K562 (cell line): ENCODE measurements at regions not wholly inside any gene's neighbourhood (a gene's known extent, or its start where the extent isn't known, plus 50 kb on each side); places are given as distances from the start of the nearest gene placed in this dataset.

ENCODE experiments used
- ATAC-seq: fragments of 200-7000 bp; cut with Tn5 transposase; 3 replicates; pipeline ENCODE4 v1.9.1; 2020; ENCODE audit warnings: moderate library complexity
- BruUV-seq: library from RNA; stranded (reverse); fragments of 400-500 nt; replicated peaks from 2 replicates; lab custom pipeline; 2021; lab: Mats Ljungman, UMichigan
- CTCF ChIA-PET: fragments of 300-600 bp; formaldehyde crosslinking; extraction: SDS; loops from one replicate; lab custom pipeline; 2021; ENCODE audit warnings: low intra/inter-chr PET ratio; lab: Yijun Ruan, JAX
- POLR2A ChIA-PET: fragments of 300-600, 350-650 bp; sonication (Branson Sonifier 250); formaldehyde crosslinking; extraction: SDS; loops from one replicate; lab custom pipeline; 2021; ENCODE audit warnings: antibody characterized with exemption, inconsistent platforms; lab: Yijun Ruan, JAX
- DNase-seq, 4 experiments: peaks; one replicate each; pipeline versions ENCODE4 v3.0.0 to v3.0.0-alpha.2; 2011 to 2018; ENCODE audit warnings: low spot score in 3 of 4, mixed read lengths in 3 of 4; ENCODE audit errors: extremely low read depth in 1 of 4
- FAIRE-seq: peaks from 2 replicates; lab custom pipeline; 2011; peaks lifted over from hg19 to GRCh38; lab: Jason Lieb, UNC
- H2AFZ ChIP-seq: 2 replicates; pipeline ENCODE4 v1.6.0; 2011; ENCODE audit warnings: low read depth, low read length, control low read depth, inconsistent platforms
- H3K27ac ChIP-seq: fragments of 200-600 bp; 3 replicates; pipeline ENCODE4 v1.8.0; 2011; ENCODE audit warnings: low read depth, mild to moderate bottlenecking, control low read depth, inconsistent platforms, low read length, moderate library complexity, mixed read lengths; ENCODE audit errors: extremely low read depth
- H3K27me3 ChIP-seq, 2 experiments: fragments of 300-600 bp in 1 of 2; 2 replicates in 1 of 2; 3 replicates in 1 of 2; pipeline versions ENCODE4 v1.6.0 to v1.8.0; 2011; ENCODE audit warnings: inconsistent platforms in 2 of 2, low read length in 2 of 2, mild to moderate bottlenecking in 1 of 2, mixed read lengths in 1 of 2, moderate library complexity in 1 of 2; ENCODE audit not compliant: control insufficient read depth in 2 of 2, insufficient read depth in 2 of 2
- H3K36me3 ChIP-seq: fragments of 300-600 bp; 3 replicates; pipeline ENCODE4 v1.8.0; 2011; ENCODE audit warnings: mild to moderate bottlenecking, low read length, inconsistent platforms; ENCODE audit not compliant: control insufficient read depth, insufficient read depth
- H3K4me1 ChIP-seq, 2 experiments: fragments of 200-600 bp in 1 of 2; replicated peaks in 1 of 2; 2 replicates in 1 of 2; 3 replicates in 1 of 2; pipeline versions ENCODE4 v1.5.1 to v1.8.0; 2011; ENCODE audit warnings: inconsistent platforms in 2 of 2, low read length in 2 of 2, mild to moderate bottlenecking in 1 of 2, mixed read lengths in 1 of 2, moderate library complexity in 1 of 2; ENCODE audit not compliant: control insufficient read depth in 2 of 2, insufficient read depth in 2 of 2
- H3K4me2 ChIP-seq: 2 replicates; pipeline ENCODE4 v1.6.1; 2011; ENCODE audit warnings: low read length, control low read depth, inconsistent platforms, mixed read lengths; ENCODE audit not compliant: insufficient read depth
- H3K4me3 ChIP-seq: fragments of 200-600 bp; sonication (generic), shearing (Covaris generic); 2 replicates; pipeline ENCODE4 v1.5.1; 2016; ENCODE audit warnings: control low read depth, inconsistent platforms
- H3K79me2 ChIP-seq: fragments of 200-600 bp; 3 replicates; pipeline ENCODE4 v1.8.0; 2011; ENCODE audit warnings: low read length, inconsistent platforms; ENCODE audit not compliant: control insufficient read depth, insufficient read depth
- H3K9ac ChIP-seq, 2 experiments: 2 replicates each; pipeline versions ENCODE4 v1.6.0 to v1.6.1; 2011; ENCODE audit warnings: low read depth in 2 of 2, low read length in 2 of 2, control low read depth in 1 of 2, inconsistent platforms in 1 of 2, mild to moderate bottlenecking in 1 of 2, mixed read lengths in 1 of 2; ENCODE audit not compliant: insufficient read depth in 1 of 2
- H3K9me1 ChIP-seq: one replicate; pipeline ENCODE4 v1.6.0; 2011; ENCODE audit warnings: inconsistent platforms, mild to moderate bottlenecking, low read length, moderate library complexity; ENCODE audit not compliant: control insufficient read depth, insufficient read depth
- H3K9me3 ChIP-seq: replicated peaks from 2 replicates; pipeline ENCODE4 v1.5.1; 2011; ENCODE audit warnings: low read depth, low read length, inconsistent platforms; ENCODE audit not compliant: control insufficient read depth, insufficient read depth
- H4K20me1 ChIP-seq: replicated peaks from 2 replicates; pipeline ENCODE4 v1.6.1; 2011; ENCODE audit warnings: low read length, inconsistent platforms, mixed read lengths; ENCODE audit not compliant: control insufficient read depth, insufficient read depth
- ARNT ChIP-seq, 2 experiments: fragments of 450-650 bp; IDR thresholded peaks; 2 replicates each; pipeline ENCODE4 v1.6.1; 2016; ENCODE audit warnings: mild to moderate bottlenecking in 1 of 2
- CREB5 ChIP-seq: fragments of 250-450 bp; sonication (Bioruptor Pico); IDR thresholded peaks from 2 replicates; pipeline ENCODE4 v1.5.0; 2020; ENCODE audit warnings: mild to moderate bottlenecking
- ETV6 ChIP-seq, 3 experiments: fragments of 150-350 bp in 1 of 3; sonication (generic) in 1 of 3; formaldehyde crosslinking in 1 of 3; IDR thresholded peaks; 2 replicates each; pipeline versions ENCODE4 v1.6.1 to v1.8.0; 2014 to 2022; ENCODE audit warnings: borderline replicate concordance in 2 of 3, low read depth in 2 of 3, antibody characterized with exemption in 1 of 3, low read length in 1 of 3, mild to moderate bottlenecking in 1 of 3, missing genetic modification reagents in 1 of 3
- HDAC2 ChIP-seq: fragments of 450-650 bp; IDR thresholded peaks from 2 replicates; pipeline ENCODE4 v1.6.1; 2016; ENCODE audit warnings: mild to moderate bottlenecking
- HDAC6 ChIP-seq: IDR thresholded peaks from 2 replicates; pipeline ENCODE4 v1.6.1; 2012; ENCODE audit warnings: low read depth, mild to moderate bottlenecking, control low read depth, inconsistent platforms, low read length, moderate library complexity
- HDGF ChIP-seq: fragments of 450-650 bp; IDR thresholded peaks from 2 replicates; pipeline ENCODE4 v1.6.1; 2016
- KLF6 ChIP-seq: fragments of 250-450 bp; sonication (Bioruptor Pico); IDR thresholded peaks from 2 replicates; pipeline ENCODE4 v1.4.0; 2020; ENCODE audit warnings: mild to moderate bottlenecking, moderate library complexity, borderline replicate concordance
- MAZ ChIP-seq, 2 experiments: fragments of 450-650 bp in 1 of 2; sonication (generic) in 1 of 2; formaldehyde crosslinking; IDR thresholded peaks in 1 of 2; conservative IDR thresholded peaks in 1 of 2; 2 replicates each; pipeline versions ENCODE4 v1.4.0 to v1.5.0; 2020; ENCODE audit warnings: mild to moderate bottlenecking in 1 of 2, missing genetic modification reagents in 1 of 2
- NCOA1 ChIP-seq: fragments of 450-650 bp; IDR thresholded peaks from 2 replicates; pipeline ENCODE4 v1.6.1; 2016; ENCODE audit warnings: low read depth
- NR2C1 ChIP-seq, 2 experiments: fragments of 450-650 bp; IDR thresholded peaks; 2 replicates each; pipeline ENCODE4 v1.6.1; 2017; ENCODE audit warnings: mild to moderate bottlenecking in 2 of 2, antibody characterized with exemption in 1 of 2, inconsistent platforms in 1 of 2, missing compliant biosample characterization in 1 of 2, missing genetic modification characterization in 1 of 2
- PTTG1 ChIP-seq: fragments of 450-650 bp; IDR thresholded peaks from 2 replicates; pipeline ENCODE4 v1.6.1; 2016; ENCODE audit warnings: low read depth, mild to moderate bottlenecking, missing genetic modification characterization, missing compliant biosample characterization
- RAD51 ChIP-seq: fragments of 450-650 bp; IDR thresholded peaks from 2 replicates; pipeline ENCODE4 v1.7.1; 2016; ENCODE audit warnings: low read depth, mild to moderate bottlenecking, borderline replicate concordance
- RNF2 ChIP-seq: sonication (generic); IDR thresholded peaks from 2 replicates; pipeline ENCODE4 v1.6.1; 2016
- TBP ChIP-seq: optimal IDR thresholded peaks from 2 replicates; pipeline ENCODE3; 2011; ENCODE audit warnings: low read depth, low read length, improper control_type of control experiment
- TRIM24 ChIP-seq, 2 experiments: fragments of 450-650 bp; IDR thresholded peaks; 2 replicates each; pipeline ENCODE4 v1.6.1; 2016
- ZNF197 ChIP-seq: fragments of 200-800 bp; sonication (Bioruptor generic); IDR thresholded peaks from 2 replicates; pipeline ENCODE4 v1.6.1; 2016; ENCODE audit warnings: low read depth, missing genetic modification characterization, missing compliant biosample characterization
- ZNF282 ChIP-seq: sonication (generic); formaldehyde crosslinking; IDR thresholded peaks from 2 replicates; pipeline ENCODE4 v1.8.1; 2023; ENCODE audit warnings: missing genetic modification reagents
- WGBS: fragments of 100-300 bp; shearing (Covaris generic); methylation state at CpG from one replicate; pipeline ENCODE4 v1.1.6; 2016; ENCODE audit warnings: low coverage, mixed read lengths; ENCODE audit not compliant: insufficient coverage; ENCODE audit errors: missing lambda C conversion rate; 5-methylcytosine and 5-hydroxymethylcytosine counted together
- in situ Hi-C: fragments of 300-500 bp; cut with MboI; formaldehyde crosslinking; loops from 4 replicates; pipeline ENCODE4 v1.15.0; 2018; ENCODE audit warnings: inconsistent platforms, mixed read lengths
- intact Hi-C: fragments of 100-400 bp; cut with micrococcal nuclease; formaldehyde crosslinking; loops from 2 replicates; pipeline ENCODE4 v1.14.2; 2022
- TF ChIP-seq, protein P1 (sequence below): fragments of 450-650 bp; IDR thresholded peaks from 2 replicates; pipeline ENCODE4 v1.6.1; 2018; ENCODE audit not compliant: partially characterized antibody

GRCh38 chr3:187985647-187986046 is 168.3 kb upstream of the LPP start:
- H3K9me1 ChIP-seq, result no peaks in the 10 kb centered on the region
- in situ Hi-C loops (no loop called here), intact Hi-C loops (loop anchor here (10.0 kb wide), 1 partner anchor 241 kb away; the partner anchor contains the start of gene BCL6)
- no peaks in the 10 kb centered on the region for H3K27me3 ChIP-seq
- H2AFZ ChIP-seq, result no peak overlapping the region
- peaks cover 0 to 17% of the 10 kb centered on the region in 2 experiments; a peak in 3 of 5 replicates for H3K4me1 ChIP-seq
- no peaks in the 10 kb centered on the region for H3K9me3 ChIP-seq
- no peaks in the 10 kb centered on the region for H3K36me3 ChIP-seq
- H3K27ac ChIP-seq, result no peak overlapping the region
- no peak overlapping the region for H3K4me2 ChIP-seq
- ChIA-PET CTCF (no interaction called here), POLR2A (interaction anchor here (0.6 kb wide), 2 partner anchors 24 to 59 kb away, joined by 3 read pairs; no protein-coding TSS in a partner anchor)
- no peak for ATAC-seq
- H3K9ac ChIP-seq, result no peak overlapping the region
- 0% methylated on average over 2 of the region's 2 CpGs for WGBS
- no peak for FAIRE-seq
- no peaks in the 10 kb centered on the region for H4K20me1 ChIP-seq
- H3K4me3 ChIP-seq, result no peak overlapping the region
- TF ChIP-seq, protein P1, sequence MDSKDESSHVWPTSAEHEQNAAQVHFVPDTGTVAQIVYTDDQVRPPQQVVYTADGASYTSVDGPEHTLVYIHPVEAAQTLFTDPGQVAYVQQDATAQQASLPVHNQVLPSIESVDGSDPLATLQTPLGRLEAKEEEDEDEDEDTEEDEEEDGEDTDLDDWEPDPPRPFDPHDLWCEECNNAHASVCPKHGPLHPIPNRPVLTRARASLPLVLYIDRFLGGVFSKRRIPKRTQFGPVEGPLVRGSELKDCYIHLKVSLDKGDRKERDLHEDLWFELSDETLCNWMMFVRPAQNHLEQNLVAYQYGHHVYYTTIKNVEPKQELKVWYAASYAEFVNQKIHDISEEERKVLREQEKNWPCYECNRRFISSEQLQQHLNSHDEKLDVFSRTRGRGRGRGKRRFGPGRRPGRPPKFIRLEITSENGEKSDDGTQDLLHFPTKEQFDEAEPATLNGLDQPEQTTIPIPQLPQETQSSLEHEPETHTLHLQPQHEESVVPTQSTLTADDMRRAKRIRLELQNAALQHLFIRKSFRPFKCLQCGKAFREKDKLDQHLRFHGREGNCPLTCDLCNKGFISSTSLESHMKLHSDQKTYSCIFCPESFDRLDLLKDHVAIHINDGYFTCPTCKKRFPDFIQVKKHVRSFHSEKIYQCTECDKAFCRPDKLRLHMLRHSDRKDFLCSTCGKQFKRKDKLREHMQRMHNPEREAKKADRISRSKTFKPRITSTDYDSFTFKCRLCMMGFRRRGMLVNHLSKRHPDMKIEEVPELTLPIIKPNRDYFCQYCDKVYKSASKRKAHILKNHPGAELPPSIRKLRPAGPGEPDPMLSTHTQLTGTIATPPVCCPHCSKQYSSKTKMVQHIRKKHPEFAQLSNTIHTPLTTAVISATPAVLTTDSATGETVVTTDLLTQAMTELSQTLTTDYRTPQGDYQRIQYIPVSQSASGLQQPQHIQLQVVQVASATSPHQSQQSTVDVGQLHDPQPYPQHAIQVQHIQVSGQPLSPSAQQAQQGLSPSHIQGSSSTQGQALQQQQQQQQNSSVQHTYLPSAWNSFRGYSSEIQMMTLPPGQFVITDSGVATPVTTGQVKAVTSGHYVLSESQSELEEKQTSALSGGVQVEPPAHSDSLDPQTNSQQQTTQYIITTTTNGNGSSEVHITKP, result no peak
- no peak for TF ChIP-seq ZNF197
- TF ChIP-seq HDAC2, result no peak
- TF ChIP-seq ARNT (IDR thresholded peaks at IDR 0.05), result no peak
- TF ChIP-seq ETV6 (IDR thresholded peaks at IDR 0.05; ENCODE audit: borderline replicate concordance in 1 of 2, low read depth in 2 of 2, low read length in 1 of 2), result no peak
- no peak for TF ChIP-seq ETV6 (CRISPR knock-in tag; IDR thresholded peaks at IDR 0.05; ENCODE audit: borderline replicate concordance)
- TF ChIP-seq PTTG1 (tag), result no peak
- TF ChIP-seq NCOA1, result no peak
- no peak for TF ChIP-seq CREB5 (CRISPR knock-in tag)
- no peak for TF ChIP-seq HDAC6
- no peak for TF ChIP-seq MAZ (CRISPR knock-in tag; conservative IDR thresholded peaks at IDR 0.05 in 1 of 2, IDR thresholded peaks at IDR 0.05 in 1 of 2)
- no peak for TF ChIP-seq RNF2
- no peak for TF ChIP-seq HDGF
- TF ChIP-seq TBP, result no peak
- TF ChIP-seq KLF6 (CRISPR knock-in tag), result no peak
- TF ChIP-seq ZNF282 (CRISPR knock-in tag), result no peak
- no peak for TF ChIP-seq NR2C1 (IDR thresholded peaks at IDR 0.05)
- TF ChIP-seq NR2C1 (tag; IDR thresholded peaks at IDR 0.05), result no peak
- TF ChIP-seq RAD51, result no peak
- TF ChIP-seq TRIM24 (IDR thresholded peaks at IDR 0.05), result no peak
- no peak for DNase-seq
- BruUV-seq, result no TSS peak
- no peaks in the 10 kb centered on the region for H3K79me2 ChIP-seq
